ENCODE measurements at regions not wholly inside any gene's neighbourhood (a gene's known extent, or its start where the extent isn't known, plus 50 kb on each side); places are given as distances from the start of the nearest gene placed in this dataset.

DNA sequence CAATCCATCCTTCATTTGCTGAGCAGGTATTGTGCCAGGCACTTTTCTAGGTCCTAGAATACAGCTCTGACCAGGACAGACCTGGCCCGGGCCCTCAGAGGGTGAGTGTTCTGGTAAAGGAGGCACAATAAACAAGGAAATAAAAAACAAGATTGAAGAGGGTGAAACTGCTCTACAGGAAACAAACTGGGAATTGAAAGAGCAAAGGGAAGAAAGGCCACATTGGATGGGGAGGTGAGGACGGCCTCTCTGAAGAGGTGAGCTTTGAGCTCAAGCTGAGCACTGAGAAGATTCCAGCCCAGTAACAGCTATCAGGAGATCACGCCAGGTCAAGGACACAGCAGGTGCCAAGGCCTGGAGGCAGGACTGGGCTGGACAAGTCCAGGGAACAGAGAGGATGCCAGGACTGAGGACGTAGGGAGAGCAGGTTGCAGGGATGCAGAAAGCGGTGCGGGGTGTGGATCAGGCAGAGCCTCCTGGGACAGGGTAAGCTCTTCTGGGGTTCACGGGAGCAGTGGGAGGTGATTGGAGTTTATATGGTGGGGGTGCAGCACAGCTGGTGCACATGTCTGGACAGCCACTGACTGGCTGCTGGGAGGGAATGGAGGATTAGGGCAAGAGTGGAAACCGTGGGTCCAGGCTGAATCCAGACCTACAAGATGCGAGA, 433.3 kb downstream of the PREX1 start:
- TF ChIP-seq, protein P1, sequence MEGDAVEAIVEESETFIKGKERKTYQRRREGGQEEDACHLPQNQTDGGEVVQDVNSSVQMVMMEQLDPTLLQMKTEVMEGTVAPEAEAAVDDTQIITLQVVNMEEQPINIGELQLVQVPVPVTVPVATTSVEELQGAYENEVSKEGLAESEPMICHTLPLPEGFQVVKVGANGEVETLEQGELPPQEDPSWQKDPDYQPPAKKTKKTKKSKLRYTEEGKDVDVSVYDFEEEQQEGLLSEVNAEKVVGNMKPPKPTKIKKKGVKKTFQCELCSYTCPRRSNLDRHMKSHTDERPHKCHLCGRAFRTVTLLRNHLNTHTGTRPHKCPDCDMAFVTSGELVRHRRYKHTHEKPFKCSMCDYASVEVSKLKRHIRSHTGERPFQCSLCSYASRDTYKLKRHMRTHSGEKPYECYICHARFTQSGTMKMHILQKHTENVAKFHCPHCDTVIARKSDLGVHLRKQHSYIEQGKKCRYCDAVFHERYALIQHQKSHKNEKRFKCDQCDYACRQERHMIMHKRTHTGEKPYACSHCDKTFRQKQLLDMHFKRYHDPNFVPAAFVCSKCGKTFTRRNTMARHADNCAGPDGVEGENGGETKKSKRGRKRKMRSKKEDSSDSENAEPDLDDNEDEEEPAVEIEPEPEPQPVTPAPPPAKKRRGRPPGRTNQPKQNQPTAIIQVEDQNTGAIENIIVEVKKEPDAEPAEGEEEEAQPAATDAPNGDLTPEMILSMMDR (IDR thresholded peaks at IDR 0.05): no peak

DNA sequence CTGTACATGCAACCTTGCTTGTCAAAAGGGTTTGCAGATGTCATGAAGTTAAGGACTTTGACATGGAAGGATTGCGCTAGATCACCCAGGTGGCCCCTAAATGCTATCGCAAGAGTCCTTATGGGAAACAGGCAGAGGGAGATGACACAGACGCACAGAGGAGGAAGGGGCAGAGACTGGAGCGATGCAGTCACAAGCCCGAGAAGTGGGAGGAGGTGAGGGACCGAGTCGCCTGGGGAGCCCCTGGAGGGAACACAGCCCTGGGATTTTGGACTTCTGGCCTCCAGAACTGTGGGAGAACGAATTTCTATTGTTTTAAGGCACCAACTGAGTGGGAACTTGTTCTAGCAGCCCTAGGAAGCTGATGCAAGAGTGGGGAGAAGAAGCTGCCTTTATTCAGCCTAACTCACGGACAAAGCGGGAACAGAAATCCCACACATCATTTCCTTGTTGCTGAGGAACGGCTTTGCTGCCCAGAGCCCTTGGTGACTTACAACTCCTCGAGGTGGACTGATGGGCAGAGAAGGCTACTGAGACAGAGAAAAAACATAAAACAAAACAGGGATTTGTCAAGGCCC, 434.0 kb downstream of the PREX1 start:
- TF ChIP-seq, protein P1 (IDR thresholded peaks at IDR 0.05): no peak

DNA sequence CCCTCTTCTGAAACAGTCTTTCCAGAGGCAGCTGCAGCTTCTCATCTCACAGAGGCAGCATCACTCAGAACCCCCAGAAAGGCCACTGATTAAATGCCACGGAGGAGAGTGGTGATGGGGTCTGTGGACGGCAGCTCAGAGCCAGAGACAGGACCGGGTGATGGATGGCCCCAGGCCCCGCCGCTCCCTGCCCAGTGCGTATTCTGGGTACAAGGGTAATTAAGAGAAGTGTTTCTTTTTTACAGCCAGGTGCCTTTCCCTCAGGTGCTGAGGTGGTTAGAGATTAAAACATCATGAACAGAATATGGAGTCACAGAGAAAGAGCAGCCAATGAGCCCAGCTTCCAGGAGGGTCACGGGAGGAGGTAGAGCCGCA, 434.5 kb downstream of the PREX1 start:
- TF ChIP-seq, protein P1 (IDR thresholded peaks at IDR 0.05): no peak

DNA sequence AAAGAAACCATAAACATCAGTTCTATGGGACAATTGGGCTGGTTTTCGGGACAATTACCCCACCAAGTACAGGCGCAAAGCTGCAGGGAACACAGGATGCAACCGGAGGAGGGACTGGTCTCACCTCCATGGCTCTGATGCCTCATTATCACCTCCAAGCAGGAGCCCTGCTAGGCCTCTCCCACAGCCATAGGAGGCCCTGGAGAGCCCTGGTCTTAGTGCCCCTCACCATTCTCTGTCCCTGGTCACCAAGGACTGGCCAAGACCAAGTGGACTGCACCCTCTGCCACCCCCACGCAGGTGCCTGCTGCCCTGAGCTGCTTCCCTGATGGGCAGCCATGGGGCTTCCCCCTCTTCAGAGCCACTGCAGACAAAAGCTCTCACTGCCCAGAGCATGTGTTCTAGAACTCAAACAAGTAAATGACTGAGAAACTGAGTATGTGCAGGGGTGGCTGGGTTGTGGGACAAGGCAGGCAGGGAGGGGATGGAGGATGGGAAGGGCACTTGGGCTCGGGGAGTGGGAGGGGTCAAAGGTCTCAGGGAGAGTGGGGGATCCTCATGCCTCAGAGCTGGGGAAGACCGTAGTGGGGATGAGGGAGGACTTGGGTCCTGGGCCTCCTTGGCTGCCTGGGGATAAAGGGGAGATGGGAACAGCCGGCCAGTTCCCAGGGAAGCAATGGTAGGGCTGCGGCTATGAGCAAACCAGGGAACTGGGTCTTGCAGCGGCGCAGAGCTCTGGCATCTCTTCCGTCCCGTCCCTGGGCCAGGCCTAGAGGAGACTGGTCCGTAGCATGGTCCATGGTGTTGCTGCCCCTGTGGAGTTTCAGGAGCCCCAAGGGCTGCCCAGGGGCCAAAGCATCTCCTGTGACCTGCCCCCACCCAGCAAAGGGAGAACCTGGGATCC, 435.1 kb downstream of the PREX1 start:
- TF ChIP-seq, protein P1 (IDR thresholded peaks at IDR 0.05): no peak

DNA sequence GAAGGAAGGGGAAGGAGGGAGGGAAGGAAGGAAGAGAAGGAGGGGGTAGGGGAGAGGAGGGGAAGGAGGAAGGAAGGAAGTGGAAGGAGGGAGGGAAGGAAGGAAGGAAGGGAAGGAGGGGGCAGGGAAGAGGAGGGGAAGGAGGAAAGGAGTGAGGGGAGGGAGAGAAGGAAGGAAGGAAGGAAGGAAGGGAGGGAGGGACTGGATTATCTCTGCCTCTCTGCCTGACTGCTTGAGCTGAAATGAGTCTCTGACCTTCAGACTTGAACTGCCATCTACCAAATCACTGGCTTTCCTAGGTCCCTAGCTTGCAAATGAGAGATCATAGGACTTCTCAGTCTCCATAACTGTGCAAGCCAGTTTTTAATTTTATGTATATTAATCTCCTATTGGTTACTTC, 436.8 kb downstream of the PREX1 start:
- TF ChIP-seq, protein P1 (IDR thresholded peaks at IDR 0.05): no peak

DNA sequence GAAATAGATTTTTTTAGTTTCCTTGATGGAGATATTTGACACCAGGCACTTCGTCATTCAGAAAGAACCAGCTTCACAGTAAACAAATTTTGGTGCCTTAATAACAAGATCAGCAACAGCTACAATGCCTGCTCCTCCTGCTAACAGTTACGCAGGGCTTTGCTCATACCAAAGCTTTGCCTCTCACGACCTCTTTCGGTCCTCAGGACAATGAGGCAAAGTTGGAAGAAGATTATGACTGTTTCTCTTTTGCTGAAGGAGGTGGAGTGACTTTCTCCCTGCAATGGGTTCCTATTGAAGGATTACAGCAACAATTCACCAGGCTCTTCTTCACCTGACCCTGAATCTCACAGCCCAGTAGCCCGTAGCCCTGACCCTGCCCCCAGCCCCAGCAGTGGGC, 440.1 kb downstream of the PREX1 start:
- TF ChIP-seq, protein P1 (IDR thresholded peaks at IDR 0.05): no peak

DNA sequence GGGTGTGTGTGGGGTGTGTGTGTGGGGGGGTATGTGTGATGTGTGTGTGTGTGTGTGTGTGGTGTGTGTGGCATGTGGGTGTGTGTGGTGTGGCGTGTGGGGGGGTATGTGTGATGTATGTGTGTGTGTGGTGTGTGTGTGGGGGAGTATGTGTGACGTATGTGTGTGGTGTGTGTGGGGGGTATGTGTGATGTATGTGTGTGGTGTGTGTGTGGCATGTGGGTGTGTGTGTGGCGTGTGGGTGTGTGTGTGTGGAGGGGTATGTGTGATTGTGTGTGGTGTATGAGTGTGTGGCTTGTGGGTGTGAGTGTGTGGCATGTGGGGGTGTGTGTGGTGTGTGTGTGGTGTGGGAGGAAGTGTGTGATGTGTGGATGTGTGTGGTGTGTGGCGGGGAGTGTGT, 442.3 kb downstream of the PREX1 start:
- TF ChIP-seq, protein P1 (IDR thresholded peaks at IDR 0.05): no peak
